Mesenchymal stem cell (in vitro differentiated cells and primary cell): ENCODE measurements at regions not wholly inside any gene's neighbourhood (a gene's known extent, or its start where the extent isn't known, plus 50 kb on each side); places are given as distances from the start of the nearest gene placed in this dataset.

Experiments
- DNase-seq: peaks from one replicate; pipeline ENCODE4 v3.0.0-alpha.2; 2013
- H2AFZ ChIP-seq: one replicate; pipeline ENCODE4 v1.6.1; 2013; ENCODE audit warnings: low read depth, mild to moderate bottlenecking, control low read depth, inconsistent platforms, low read length, moderate library complexity
- H2AK5ac ChIP-seq: 2 replicates; pipeline ENCODE4 v1.6.1; 2013; ENCODE audit warnings: low read length, moderate library complexity, mild to moderate bottlenecking, inconsistent platforms; ENCODE audit not compliant: severe bottlenecking
- H2BK120ac ChIP-seq: one replicate; pipeline ENCODE4 v1.6.1; 2013; ENCODE audit warnings: low read depth, mild to moderate bottlenecking, inconsistent platforms, low read length, moderate library complexity
- H2BK12ac ChIP-seq, 2 experiments: one replicate each; pipeline ENCODE4 v1.6.1; 2013; ENCODE audit warnings: inconsistent platforms in 2 of 2, low read length in 2 of 2, mild to moderate bottlenecking in 2 of 2, moderate library complexity in 2 of 2, control low read depth in 1 of 2
- H2BK15ac ChIP-seq: one replicate; pipeline ENCODE4 v1.6.1; 2013; ENCODE audit warnings: mild to moderate bottlenecking, low read depth, inconsistent platforms; ENCODE audit not compliant: poor library complexity, severe bottlenecking
- H2BK5ac ChIP-seq: 2 replicates; pipeline ENCODE4 v1.6.1; 2013; ENCODE audit warnings: low read depth, mild to moderate bottlenecking, low read length, control low read depth, inconsistent platforms; ENCODE audit not compliant: poor library complexity, severe bottlenecking
- H3K14ac ChIP-seq, 2 experiments: one replicate each; pipeline ENCODE4 v1.6.1; 2013; ENCODE audit warnings: inconsistent platforms in 2 of 2, low read length in 2 of 2, control low read depth in 1 of 2, mild to moderate bottlenecking in 1 of 2, moderate library complexity in 1 of 2
- H3K18ac ChIP-seq, 2 experiments: one replicate each; pipeline ENCODE4 v1.6.1; 2013; ENCODE audit warnings: inconsistent platforms in 2 of 2, low read length in 2 of 2, control low read depth in 1 of 2, low read depth in 1 of 2, mild to moderate bottlenecking in 1 of 2
- H3K23ac ChIP-seq, 2 experiments: one replicate each; pipeline ENCODE4 v1.6.1; 2013; ENCODE audit warnings: inconsistent platforms in 2 of 2, low read length in 2 of 2, mild to moderate bottlenecking in 2 of 2, moderate library complexity in 2 of 2, control low read depth in 1 of 2
- H3K27ac ChIP-seq: 2 replicates; pipeline ENCODE4 v1.5.1; 2013; ENCODE audit warnings: mild to moderate bottlenecking, moderate library complexity, low read length, control low read depth, inconsistent platforms; ENCODE audit not compliant: poor library complexity, severe bottlenecking
- H3K27me3 ChIP-seq, 2 experiments: 2 replicates each; pipeline versions ENCODE4 v1.6.1 to v1.7.0; 2013; ENCODE audit warnings: low read length in 2 of 2, mild to moderate bottlenecking in 2 of 2, moderate library complexity in 2 of 2, control low read depth in 1 of 2, inconsistent platforms in 1 of 2; ENCODE audit not compliant: control insufficient read depth in 1 of 2, insufficient read depth in 1 of 2
- H3K36me3 ChIP-seq, 2 experiments: 2 replicates each; pipeline versions ENCODE4 v1.6.1 to v1.7.0; 2013; ENCODE audit warnings: low read length in 2 of 2, control low read depth in 1 of 2, inconsistent platforms in 1 of 2, low read depth in 1 of 2, mild to moderate bottlenecking in 1 of 2; ENCODE audit not compliant: insufficient read depth in 2 of 2, control insufficient read depth in 1 of 2
- H3K4ac ChIP-seq, 2 experiments: one replicate each; pipeline ENCODE4 v1.6.1; 2013; ENCODE audit warnings: inconsistent platforms in 2 of 2, low read length in 2 of 2, mild to moderate bottlenecking in 2 of 2, moderate library complexity in 2 of 2, control low read depth in 1 of 2, low read depth in 1 of 2
- H3K4me1 ChIP-seq: 2 replicates; pipeline ENCODE4 v1.6.1; 2013; ENCODE audit warnings: low read depth, low read length, control low read depth; ENCODE audit not compliant: control insufficient read depth, insufficient read depth
- H3K4me2 ChIP-seq: 2 replicates; pipeline ENCODE4 v1.6.1; 2013; ENCODE audit warnings: low read length, mild to moderate bottlenecking, inconsistent platforms; ENCODE audit not compliant: poor library complexity, severe bottlenecking
- H3K4me3 ChIP-seq, 2 experiments: 2 replicates each; pipeline versions ENCODE4 v1.5.1 to v1.7.0; 2013; ENCODE audit warnings: low read length in 2 of 2, mild to moderate bottlenecking in 2 of 2, control low read depth in 1 of 2, low read depth in 1 of 2; ENCODE audit not compliant: insufficient read depth in 1 of 2
- H3K79me1 ChIP-seq: replicated peaks from 2 replicates; pipeline ENCODE4 v1.6.1; 2013; ENCODE audit warnings: mild to moderate bottlenecking, control low read depth, low read length, inconsistent platforms; ENCODE audit not compliant: poor library complexity, severe bottlenecking
- H3K9ac ChIP-seq: 2 replicates; pipeline ENCODE4 v1.7.0; 2013; ENCODE audit warnings: mild to moderate bottlenecking, low read length, moderate library complexity
- H3K9me3 ChIP-seq: 2 replicates; pipeline ENCODE4 v1.7.0; 2013; ENCODE audit warnings: mild to moderate bottlenecking, low read length; ENCODE audit not compliant: control insufficient read depth
- H4K8ac ChIP-seq: one replicate; pipeline ENCODE4 v1.6.1; 2013; ENCODE audit warnings: inconsistent platforms, mild to moderate bottlenecking, low read length, moderate library complexity
- H4K91ac ChIP-seq: one replicate; pipeline ENCODE4 v1.6.1; 2013; ENCODE audit warnings: mild to moderate bottlenecking, low read length, inconsistent platforms
- WGBS: methylation state at CpG from one replicate; pipeline ENCODE4 v1.1.7; 2013; ENCODE audit warnings: mixed read lengths; 5-methylcytosine and 5-hydroxymethylcytosine counted together

GRCh38 chr9:7394002-7394774 lies 405.4 kb downstream of the DMAC1 start:
- Histone ChIP-seq H2AFZ (no peak overlapping the region), H3K27ac (no peak overlapping the region), H3K9ac (no peak overlapping the region), H2BK12ac (peak overlapping the region in 1 of 2 experiments; percentile 48), H3K14ac (no peak overlapping the region), H3K23ac (no peak overlapping the region), H3K9me3 (no peaks in the 10 kb centered on the region), H3K4me2 (no peak overlapping the region), H2BK15ac (no peak overlapping the region), H2AK5ac (no peak overlapping the region), H3K4me1 (no peaks in the 10 kb centered on the region), H3K4me3 (no peak overlapping the region), H3K4ac (no peak overlapping the region), H2BK5ac (no peak overlapping the region), H4K8ac (no peak overlapping the region), H3K79me1 (no peaks in the 10 kb centered on the region), H3K18ac (peak overlapping the region in 1 of 2 experiments; percentile 28), H4K91ac (no peak overlapping the region), H3K27me3 (peaks cover 0 to 19% of the 10 kb centered on the region in 2 experiments), H3K36me3 (no peaks in the 10 kb centered on the region), H2BK120ac (no peak overlapping the region)
- DNase-seq: peak; percentile 29
- WGBS: 36% methylated on average over 7 of the region's 8 CpGs

- Histone ChIP-seq H4K91ac (no peak overlapping the region), H3K4me2 (no peak overlapping the region), H2BK120ac (no peak overlapping the region), H2BK5ac (no peak overlapping the region), H2AK5ac (no peak overlapping the region), H3K14ac (no peak overlapping the region), H3K4me3 (no peak overlapping the region), H3K9me3 (no peaks in the 10 kb centered on the region), H3K4me1 (no peaks in the 10 kb centered on the region), H3K36me3 (no peaks in the 10 kb centered on the region), H3K79me1 (no peaks in the 10 kb centered on the region), H2BK12ac (no peak overlapping the region), H3K18ac (no peak overlapping the region), H2BK15ac (no peak overlapping the region), H4K8ac (no peak overlapping the region), H3K9ac (no peak overlapping the region), H3K27ac (no peak overlapping the region), H3K4ac (no peak overlapping the region), H2AFZ (no peak overlapping the region), H3K27me3 (peaks cover 0 to 19% of the 10 kb centered on the region in 2 experiments), H3K23ac (no peak overlapping the region)
- WGBS: 17% methylated on average over 2 of the region's 3 CpGs
- DNase-seq: no peak
Measured at GRCh38 chr9:7392148-7392547, 407.4 kb downstream of the DMAC1 start.

GRCh38 chr9:7388755-7389154 lies 410.8 kb downstream of the DMAC1 start:
- Histone ChIP-seq H3K9me3 (no peaks in the 10 kb centered on the region), H2BK5ac (no peak overlapping the region), H3K23ac (no peak overlapping the region), H2BK12ac (no peak overlapping the region), H3K9ac (no peak overlapping the region), H3K27me3 (peaks cover 0 to 8% of the 10 kb centered on the region in 2 experiments), H2BK15ac (no peak overlapping the region), H3K27ac (no peak overlapping the region), H4K91ac (no peak overlapping the region), H2BK120ac (no peak overlapping the region), H3K18ac (no peak overlapping the region), H2AFZ (no peak overlapping the region), H2AK5ac (no peak overlapping the region), H4K8ac (no peak overlapping the region), H3K4me2 (no peak overlapping the region), H3K14ac (no peak overlapping the region), H3K36me3 (no peaks in the 10 kb centered on the region), H3K4me3 (no peak overlapping the region), H3K4me1 (no peaks in the 10 kb centered on the region), H3K4ac (no peak overlapping the region), H3K79me1 (no peaks in the 10 kb centered on the region)
- no peak for DNase-seq
- no CpG with 5 or more reads among the region's 1 CpG for WGBS

- peak overlapping the region; percentile 56 to 97 for H2BK12ac ChIP-seq
- no peak overlapping the region for H2AK5ac ChIP-seq
- no peaks in the 10 kb centered on the region for H3K79me1 ChIP-seq
- no peak overlapping the region for H3K27ac ChIP-seq
- H3K4me3 ChIP-seq: no peak overlapping the region
- H2AFZ ChIP-seq: no peak overlapping the region
- no peak overlapping the region for H3K14ac ChIP-seq
- H3K4me2 ChIP-seq: no peak overlapping the region
- H3K4me1 ChIP-seq: no peaks in the 10 kb centered on the region
- WGBS: 23% methylated on average over 5 of the region's 5 CpGs
- no peaks in the 10 kb centered on the region for H3K36me3 ChIP-seq
- H3K27me3 ChIP-seq: peaks cover 0 to 8% of the 10 kb centered on the region in 2 experiments
- peak overlapping the region; percentile 80 to 85 for H3K18ac ChIP-seq
- H3K9ac ChIP-seq: no peak overlapping the region
- no peak overlapping the region for H3K4ac ChIP-seq
- no peak overlapping the region for H2BK120ac ChIP-seq
- DNase-seq: peak; percentile 47
- peak overlapping the region; percentile 87 for H4K8ac ChIP-seq
- H3K9me3 ChIP-seq: no peaks in the 10 kb centered on the region
- no peak overlapping the region for H2BK5ac ChIP-seq
- peak overlapping the region; percentile 12 for H2BK15ac ChIP-seq
- peak overlapping the region; percentile 79 for H4K91ac ChIP-seq
- no peak overlapping the region for H3K23ac ChIP-seq
Measured at GRCh38 chr9:7387840-7388239, 411.7 kb downstream of the DMAC1 start.
